ENCODE measurements at regions not wholly inside any gene's neighbourhood (a gene's known extent, or its start where the extent isn't known, plus 50 kb on each side); places are given as distances from the start of the nearest gene placed in this dataset.

GRCh38 chr6:156725712-156726111, 51.5 kb upstream of the ARID1B start:
- intact Hi-C loops (cut with micrococcal nuclease), result no loop called here

- intact Hi-C loops (cut with micrococcal nuclease), result loop anchor here (2.0 kb wide), 1 partner anchor 56 kb away; the partner anchor contains the start of gene ARID1B
Observed at GRCh38 chr6:156720691-156721685, 56.2 kb upstream of the ARID1B start.

- intact Hi-C loops (cut with micrococcal nuclease), result loop anchor here (2.0 kb wide), 1 partner anchor 57 kb away; the partner anchor contains the start of gene ARID1B
Observed at GRCh38 chr6:156719720-156720563, 57.2 kb upstream of the ARID1B start.

- intact Hi-C loops (cut with micrococcal nuclease), result no loop called here
Observed at GRCh38 chr6:156719395-156719719, 57.8 kb upstream of the ARID1B start.

GRCh38 chr6:156718647-156719394, 58.4 kb upstream of the ARID1B start:
- intact Hi-C loops (cut with micrococcal nuclease), result no loop called here

GRCh38 chr6:156717542-156717941, 59.6 kb upstream of the ARID1B start:
- intact Hi-C loops (cut with micrococcal nuclease), result no loop called here

- intact Hi-C loops (cut with micrococcal nuclease), result no loop called here
Observed at GRCh38 chr6:156715839-156716238, 61.3 kb upstream of the ARID1B start.

- intact Hi-C loops (cut with micrococcal nuclease), result no loop called here
Observed at GRCh38 chr6:156713548-156713947, 63.6 kb upstream of the ARID1B start.

- intact Hi-C loops (cut with micrococcal nuclease), result no loop called here
Observed at GRCh38 chr6:156710479-156710878, 66.7 kb upstream of the ARID1B start.

- intact Hi-C loops (cut with micrococcal nuclease), result no loop called here
Observed at GRCh38 chr6:156707818-156708217, 69.4 kb upstream of the ARID1B start.

GRCh38 chr6:156703719-156704118, 73.5 kb upstream of the ARID1B start:
- intact Hi-C loops (cut with micrococcal nuclease), result no loop called here

- intact Hi-C loops (cut with micrococcal nuclease), result no loop called here
Observed at GRCh38 chr6:156701966-156702365, 75.2 kb upstream of the ARID1B start.

GRCh38 chr6:156700440-156701057, 76.6 kb upstream of the ARID1B start:
- intact Hi-C loops (cut with micrococcal nuclease), result no loop called here

GRCh38 chr6:156699935-156700334, 77.2 kb upstream of the ARID1B start:
- intact Hi-C loops (cut with micrococcal nuclease), result no loop called here

- intact Hi-C loops (cut with micrococcal nuclease), result no loop called here
Observed at GRCh38 chr6:156699017-156699421, 78.2 kb upstream of the ARID1B start.

GRCh38 chr6:156698239-156699016, 78.8 kb upstream of the ARID1B start:
- intact Hi-C loops (cut with micrococcal nuclease), result no loop called here

- intact Hi-C loops (cut with micrococcal nuclease), result no loop called here
Observed at GRCh38 chr6:156697225-156697830, 79.8 kb upstream of the ARID1B start.

GRCh38 chr6:156695742-156696141, 81.4 kb upstream of the ARID1B start:
- intact Hi-C loops (cut with micrococcal nuclease), result no loop called here

- intact Hi-C loops (cut with micrococcal nuclease), result no loop called here
Observed at GRCh38 chr6:156694679-156695078, 82.5 kb upstream of the ARID1B start.

GRCh38 chr6:156691018-156691417, 86.2 kb upstream of the ARID1B start:
- intact Hi-C loops (cut with micrococcal nuclease), result no loop called here

Data from T-helper 2 cell treated with Interferon-gamma antibody and Interleukin-4, amounts not matched to agents 100 ng/mL and 5 ng/mL, for 36 hours (primary cell).